Transverse colon (tissue), 3 donors: ENCODE measurements at regions not wholly inside any gene's neighbourhood (a gene's known extent, or its start where the extent isn't known, plus 50 kb on each side); places are given as distances from the start of the nearest gene placed in this dataset.

ENCODE experiments used
- EP300 ChIP-seq: sonication (generic); formaldehyde crosslinking; IDR thresholded peaks from one replicate; pipeline ENCODE4 v1.6.1; 2017; ENCODE audit warnings: antibody characterized with exemption, low read depth
- POLR2A ChIP-seq: fragments of 450-650 bp; IDR thresholded peaks from one replicate; pipeline ENCODE4 v1.6.1; 2016; ENCODE audit warnings: antibody characterized with exemption, mild to moderate bottlenecking, moderate library complexity
- TF ChIP-seq, protein P1 (sequence below), 5 experiments: fragments of 200-600 bp in 3 of 5; fragments of 450-650 bp in 2 of 5; sonication (generic) in 3 of 5; IDR thresholded peaks; 1 replicate in 2 of 5; 2 replicates in 3 of 5; pipeline ENCODE4 v1.5.1; 2016 to 2017; ENCODE audit warnings: antibody characterized with exemption in 5 of 5, inconsistent platforms in 3 of 5, mild to moderate bottlenecking in 2 of 5, moderate library complexity in 1 of 5

DNA sequence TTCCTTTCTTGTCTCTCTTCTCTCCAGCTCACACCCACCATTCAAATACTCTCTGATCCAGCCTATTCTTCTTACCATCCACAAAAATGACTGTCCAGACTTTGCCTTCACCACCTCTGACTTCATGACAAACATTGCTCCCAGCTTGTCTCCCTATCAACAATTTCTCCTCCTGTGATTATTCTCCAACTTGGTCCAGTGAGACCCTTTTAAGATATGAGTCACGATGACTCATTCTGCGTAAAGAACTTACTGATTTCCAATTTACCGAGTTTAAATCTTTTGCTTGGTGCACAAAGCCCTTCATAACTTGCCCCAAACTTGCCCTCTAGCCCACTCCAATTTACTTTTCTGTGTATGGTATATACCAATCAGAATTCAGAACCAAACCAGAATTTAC is 833.2 kb downstream of the MAFB start:
- TF ChIP-seq, protein P1, sequence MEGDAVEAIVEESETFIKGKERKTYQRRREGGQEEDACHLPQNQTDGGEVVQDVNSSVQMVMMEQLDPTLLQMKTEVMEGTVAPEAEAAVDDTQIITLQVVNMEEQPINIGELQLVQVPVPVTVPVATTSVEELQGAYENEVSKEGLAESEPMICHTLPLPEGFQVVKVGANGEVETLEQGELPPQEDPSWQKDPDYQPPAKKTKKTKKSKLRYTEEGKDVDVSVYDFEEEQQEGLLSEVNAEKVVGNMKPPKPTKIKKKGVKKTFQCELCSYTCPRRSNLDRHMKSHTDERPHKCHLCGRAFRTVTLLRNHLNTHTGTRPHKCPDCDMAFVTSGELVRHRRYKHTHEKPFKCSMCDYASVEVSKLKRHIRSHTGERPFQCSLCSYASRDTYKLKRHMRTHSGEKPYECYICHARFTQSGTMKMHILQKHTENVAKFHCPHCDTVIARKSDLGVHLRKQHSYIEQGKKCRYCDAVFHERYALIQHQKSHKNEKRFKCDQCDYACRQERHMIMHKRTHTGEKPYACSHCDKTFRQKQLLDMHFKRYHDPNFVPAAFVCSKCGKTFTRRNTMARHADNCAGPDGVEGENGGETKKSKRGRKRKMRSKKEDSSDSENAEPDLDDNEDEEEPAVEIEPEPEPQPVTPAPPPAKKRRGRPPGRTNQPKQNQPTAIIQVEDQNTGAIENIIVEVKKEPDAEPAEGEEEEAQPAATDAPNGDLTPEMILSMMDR (IDR thresholded peaks at IDR 0.05) = no peak
- TF ChIP-seq POLR2A (no peak), EP300 (no peak)
